Activated naive CD4-positive, alpha-beta T cell treated with anti-CD3 and anti-CD28 coated beads for 36 hours (primary cell): ENCODE measurements at regions not wholly inside any gene's neighbourhood (a gene's known extent, or its start where the extent isn't known, plus 50 kb on each side); places are given as distances from the start of the nearest gene placed in this dataset.

ENCODE experiments used
- CTCF ChIA-PET: fragments of 350-600 bp; sonication (Branson Sonifier 250); formaldehyde crosslinking; loops from one replicate; lab custom pipeline; 2021; ENCODE audit warnings: antibody characterized with exemption; lab: Charles Lee
- DNase-seq: peaks from one replicate; pipeline ENCODE4 v3.0.0-alpha.2; 2020
- H3K27ac Mint-ChIP-seq: one replicate; pipeline ENCODE4 v1.8.0; 2021; ENCODE audit warnings: mild to moderate bottlenecking, mixed read lengths
- H3K27me3 Mint-ChIP-seq: one replicate; pipeline ENCODE4 v1.8.0; 2021; ENCODE audit warnings: low read depth, mixed read lengths
- H3K36me3 Mint-ChIP-seq: one replicate; pipeline ENCODE4 v1.8.0; 2021; ENCODE audit warnings: low read depth, mixed read lengths
- H3K4me1 Mint-ChIP-seq: one replicate; pipeline ENCODE4 v1.8.0; 2021; ENCODE audit warnings: low read depth, mixed read lengths
- H3K4me3 Mint-ChIP-seq: one replicate; pipeline ENCODE4 v1.8.0; 2021; ENCODE audit warnings: mild to moderate bottlenecking, moderate library complexity, mixed read lengths
- H3K9me3 Mint-ChIP-seq: one replicate; pipeline ENCODE4 v1.8.0; 2021; ENCODE audit warnings: mixed read lengths
- intact Hi-C: fragments of 100-400 bp; cut with micrococcal nuclease; formaldehyde crosslinking; loops from one replicate; pipeline ENCODE4 v1.15.1; 2023

DNA sequence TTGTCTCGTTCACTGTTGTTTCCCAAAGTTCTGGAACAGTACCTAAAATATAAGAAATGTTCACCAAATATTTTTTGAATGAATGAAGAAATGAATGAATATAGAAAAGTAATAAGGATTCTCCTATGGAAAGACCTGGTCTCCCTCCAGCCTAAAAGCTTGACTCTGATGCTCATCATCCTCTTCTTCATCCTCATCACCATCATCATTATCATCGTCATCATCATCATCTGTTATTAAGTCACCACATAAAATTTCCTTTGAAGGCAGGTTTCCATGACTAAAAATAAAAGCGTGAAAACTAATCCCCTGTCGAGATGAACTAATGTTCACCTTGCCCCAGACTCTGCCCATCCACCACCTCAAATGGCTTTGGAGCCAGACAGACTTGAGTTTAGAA, 181.4 kb upstream of the PRNP start:
- CTCF ChIA-PET: no interaction called here
- Mint-ChIP-seq H3K4me3 (no peak overlapping the region), H3K9me3 (peaks cover 3% of the 10 kb centered on the region), H3K36me3 (no peaks in the 10 kb centered on the region), H3K27ac (no peak overlapping the region), H3K27me3 (peaks cover 22% of the 10 kb centered on the region), H3K4me1 (no peaks in the 10 kb centered on the region)
- no peak for DNase-seq
- intact Hi-C loops: no loop called here

GRCh38 chr20:4502756-4503155, 183.5 kb upstream of the PRNP start:
- Mint-ChIP-seq H3K4me1 (no peaks in the 10 kb centered on the region), H3K27ac (no peak overlapping the region), H3K27me3 (peaks cover 19% of the 10 kb centered on the region), H3K9me3 (peaks cover 2% of the 10 kb centered on the region), H3K4me3 (no peak overlapping the region), H3K36me3 (no peaks in the 10 kb centered on the region)
- no peak for DNase-seq
- CTCF ChIA-PET: no interaction called here
- intact Hi-C loops: no loop called here

DNA sequence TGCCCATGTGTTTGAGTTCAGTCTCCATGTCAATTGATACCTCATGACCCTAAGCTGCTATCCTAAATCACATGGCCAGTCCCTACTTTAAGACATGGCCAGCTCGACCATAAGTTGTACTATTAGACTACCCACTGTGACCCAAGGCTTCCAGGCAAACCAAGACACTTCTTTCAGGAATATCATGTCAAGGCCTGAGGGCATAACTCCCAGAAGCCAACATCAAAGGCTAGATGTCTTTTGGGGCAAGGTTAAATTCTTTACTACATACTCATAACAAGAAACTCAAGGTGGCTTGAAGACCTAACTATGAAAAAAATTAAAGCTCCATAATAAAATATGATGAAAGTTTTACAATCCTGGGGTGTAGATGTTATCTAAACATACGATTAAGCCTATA, 192.9 kb upstream of the PRNP start:
- DNase-seq: no peak
- H3K4me1 Mint-ChIP-seq: no peaks in the 10 kb centered on the region
- intact Hi-C loops: loop anchor here (5.0 kb wide), 1 partner anchor 89 kb away; no protein-coding TSS in a partner anchor
- CTCF ChIA-PET: no interaction called here
- H3K36me3 Mint-ChIP-seq: no peaks in the 10 kb centered on the region
- no peak overlapping the region for H3K4me3 Mint-ChIP-seq
- no peaks in the 10 kb centered on the region for H3K9me3 Mint-ChIP-seq
- H3K27me3 Mint-ChIP-seq: no peaks in the 10 kb centered on the region
- no peak overlapping the region for H3K27ac Mint-ChIP-seq

DNA sequence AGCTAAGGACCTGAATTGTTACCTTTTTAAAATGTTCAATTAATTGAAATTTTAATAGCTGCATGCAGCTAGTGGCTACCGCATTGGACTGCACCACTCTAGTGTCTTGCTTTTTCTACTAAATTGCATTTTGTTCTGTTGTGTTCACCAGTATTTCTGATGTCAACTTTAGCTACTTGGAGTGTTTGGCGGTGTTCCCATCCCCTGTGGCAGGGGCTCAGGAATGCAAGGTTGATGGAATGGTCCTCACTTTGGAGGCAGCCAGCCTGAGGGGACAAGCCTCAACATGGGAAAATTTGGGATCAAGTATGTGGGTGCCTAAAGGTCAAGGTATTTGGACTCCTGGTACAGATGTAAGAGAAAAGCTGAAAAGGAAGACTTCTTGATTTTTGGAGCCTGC, 194.6 kb upstream of the PRNP start:
- H3K4me1 Mint-ChIP-seq: no peaks in the 10 kb centered on the region
- no peak overlapping the region for H3K4me3 Mint-ChIP-seq
- no peak overlapping the region for H3K27ac Mint-ChIP-seq
- peaks cover 6% of the 10 kb centered on the region for H3K27me3 Mint-ChIP-seq
- CTCF ChIA-PET: interaction anchor here (1.7 kb wide), 1 partner anchor 77 kb away, joined by 3 read pairs; no protein-coding TSS in a partner anchor
- no peaks in the 10 kb centered on the region for H3K36me3 Mint-ChIP-seq
- intact Hi-C loops: loop anchor here (5.0 kb wide), 1 partner anchor 91 kb away; no protein-coding TSS in a partner anchor
- no peak for DNase-seq
- no peaks in the 10 kb centered on the region for H3K9me3 Mint-ChIP-seq

DNA sequence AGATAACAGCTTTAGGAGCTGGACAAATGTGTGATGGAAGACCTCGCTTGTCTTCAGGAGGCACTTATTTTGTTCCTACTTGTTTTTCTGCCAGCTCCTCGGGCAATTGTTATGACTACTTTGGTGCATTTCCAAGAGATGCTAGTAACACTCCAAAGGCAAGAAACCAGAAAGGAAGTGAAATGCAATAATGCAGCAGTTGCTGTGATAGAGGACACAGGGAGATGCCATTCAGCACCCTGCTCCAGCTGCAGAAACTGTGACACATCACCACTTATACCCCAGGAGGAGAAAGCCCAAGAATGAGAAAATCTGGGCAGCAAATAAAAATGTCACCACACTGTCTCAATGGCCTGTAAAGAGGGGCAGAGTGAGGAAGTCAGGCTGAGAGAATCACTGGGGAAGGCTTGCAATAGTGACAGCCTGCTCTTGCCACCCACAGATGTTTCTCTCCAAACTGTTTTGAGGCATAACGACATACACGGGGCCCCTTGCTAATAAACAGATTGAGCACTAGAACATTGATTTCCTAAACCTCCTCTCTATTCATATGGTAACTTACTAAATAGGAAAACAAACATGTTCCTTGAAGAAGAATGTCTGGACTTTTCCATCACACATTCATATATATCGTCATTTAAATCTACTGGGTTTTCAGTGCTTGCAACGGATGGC, 195.5 kb upstream of the PRNP start:
- no peaks in the 10 kb centered on the region for H3K9me3 Mint-ChIP-seq
- no peak overlapping the region for H3K27ac Mint-ChIP-seq
- peaks cover 6% of the 10 kb centered on the region for H3K27me3 Mint-ChIP-seq
- intact Hi-C loops: loop anchor here (5.0 kb wide), 1 partner anchor 92 kb away; no protein-coding TSS in a partner anchor
- H3K4me1 Mint-ChIP-seq: no peaks in the 10 kb centered on the region
- CTCF ChIA-PET: no interaction called here
- no peak overlapping the region for H3K4me3 Mint-ChIP-seq
- DNase-seq: no peak
- H3K36me3 Mint-ChIP-seq: no peaks in the 10 kb centered on the region

GRCh38 chr20:4490045-4490444, 196.2 kb upstream of the PRNP start:
- no peak for DNase-seq
- CTCF ChIA-PET: no interaction called here
- no peak overlapping the region for H3K27ac Mint-ChIP-seq
- intact Hi-C loops: loop anchor here (5.0 kb wide), 1 partner anchor 92 kb away; no protein-coding TSS in a partner anchor
- no peaks in the 10 kb centered on the region for H3K4me1 Mint-ChIP-seq
- H3K4me3 Mint-ChIP-seq: no peak overlapping the region
- H3K9me3 Mint-ChIP-seq: no peaks in the 10 kb centered on the region
- H3K27me3 Mint-ChIP-seq: peaks cover 6% of the 10 kb centered on the region
- H3K36me3 Mint-ChIP-seq: no peaks in the 10 kb centered on the region

DNA sequence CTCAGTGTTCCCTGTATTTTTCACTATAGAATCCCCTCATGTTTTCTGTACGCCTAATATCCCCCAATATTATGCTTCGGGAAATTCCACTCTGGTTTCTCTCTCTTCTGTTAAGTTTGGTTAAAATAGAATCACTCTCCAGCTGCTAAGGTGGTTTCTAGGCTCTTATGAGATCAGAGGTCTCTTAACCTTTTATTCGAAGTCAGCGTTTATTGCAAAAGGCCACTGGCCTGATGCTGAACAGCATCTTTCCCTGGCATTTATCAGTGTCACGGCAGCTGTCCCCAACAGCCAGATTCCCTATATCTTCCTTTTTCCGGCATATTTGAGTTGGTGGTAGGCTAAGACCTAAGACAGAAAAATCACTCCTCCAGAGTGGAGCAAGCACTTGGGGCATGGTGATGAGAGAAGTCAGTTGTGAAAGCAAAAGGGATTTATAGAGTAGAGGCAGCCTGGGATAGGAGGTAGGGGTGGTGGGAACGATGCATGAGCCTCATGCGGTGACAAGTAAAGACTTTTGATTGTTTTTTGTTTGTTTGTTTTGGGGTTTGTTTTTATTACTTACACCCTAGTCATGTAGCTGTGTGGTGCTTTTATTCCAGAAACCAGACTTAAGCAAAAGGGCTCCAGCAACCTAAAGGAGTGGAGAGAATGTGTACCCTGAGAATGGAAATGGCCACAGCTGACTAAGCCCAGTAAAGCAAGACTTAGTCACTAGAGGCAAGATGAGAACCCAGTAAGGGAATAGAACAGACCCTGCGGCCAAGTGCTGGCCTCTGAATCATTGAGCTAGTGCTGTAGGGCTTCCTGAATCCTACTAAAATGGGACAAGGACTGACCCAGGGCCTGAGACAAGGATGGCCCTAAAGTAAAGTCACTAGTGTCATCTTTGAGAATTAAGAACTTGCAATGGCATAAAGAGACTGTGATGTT, 197.6 kb upstream of the PRNP start:
- DNase-seq: no peak
- no peaks in the 10 kb centered on the region for H3K4me1 Mint-ChIP-seq

DNA sequence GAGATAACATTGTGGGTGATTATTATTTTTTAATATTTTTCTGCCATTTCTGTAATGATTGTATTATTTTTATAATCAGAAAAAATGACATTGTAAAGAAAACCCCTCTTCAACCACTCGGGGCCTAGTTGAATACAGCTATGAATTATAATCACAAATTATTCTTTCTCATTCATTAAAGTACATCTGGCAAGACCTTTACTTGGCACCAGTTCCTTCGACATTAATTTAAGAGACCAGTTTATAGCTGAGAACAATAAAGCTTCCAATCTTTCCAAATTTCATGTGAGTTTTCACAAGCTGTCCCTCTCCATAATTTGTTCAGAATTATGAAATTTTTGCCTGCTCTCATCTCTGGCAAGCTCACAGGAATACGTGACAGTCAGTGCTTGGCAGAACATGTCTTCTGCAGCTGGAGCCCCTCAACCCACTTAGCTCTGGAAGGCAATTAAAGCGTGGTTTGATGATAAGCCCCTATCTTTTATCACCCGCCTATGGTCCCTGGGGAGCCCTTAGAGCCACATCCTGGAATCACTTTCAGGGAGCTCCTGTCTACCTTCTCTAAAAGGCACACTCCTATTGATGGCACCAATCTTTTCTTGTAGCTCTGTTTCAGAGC, 201.8 kb upstream of the PRNP start:
- Mint-ChIP-seq H3K4me3 (no peak overlapping the region), H3K27me3 (peaks cover 17% of the 10 kb centered on the region), H3K9me3 (no peaks in the 10 kb centered on the region), H3K27ac (no peak overlapping the region), H3K36me3 (no peaks in the 10 kb centered on the region), H3K4me1 (no peaks in the 10 kb centered on the region)
- intact Hi-C loops: no loop called here
- DNase-seq: no peak
- CTCF ChIA-PET: no interaction called here

More for the DNA sequence above, 197.6 kb upstream of the PRNP start:
- intact Hi-C loops: no loop called here
- CTCF ChIA-PET: no interaction called here
- no peaks in the 10 kb centered on the region for H3K9me3 Mint-ChIP-seq
- H3K36me3 Mint-ChIP-seq: no peaks in the 10 kb centered on the region
- no peak overlapping the region for H3K4me3 Mint-ChIP-seq
- peaks cover 6% of the 10 kb centered on the region for H3K27me3 Mint-ChIP-seq
- no peak overlapping the region for H3K27ac Mint-ChIP-seq

GRCh38 chr20:4483961-4484360, 202.3 kb upstream of the PRNP start:
- intact Hi-C loops: loop anchor here (2.0 kb wide), 1 partner anchor 37 kb away; no protein-coding TSS in a partner anchor

DNA sequence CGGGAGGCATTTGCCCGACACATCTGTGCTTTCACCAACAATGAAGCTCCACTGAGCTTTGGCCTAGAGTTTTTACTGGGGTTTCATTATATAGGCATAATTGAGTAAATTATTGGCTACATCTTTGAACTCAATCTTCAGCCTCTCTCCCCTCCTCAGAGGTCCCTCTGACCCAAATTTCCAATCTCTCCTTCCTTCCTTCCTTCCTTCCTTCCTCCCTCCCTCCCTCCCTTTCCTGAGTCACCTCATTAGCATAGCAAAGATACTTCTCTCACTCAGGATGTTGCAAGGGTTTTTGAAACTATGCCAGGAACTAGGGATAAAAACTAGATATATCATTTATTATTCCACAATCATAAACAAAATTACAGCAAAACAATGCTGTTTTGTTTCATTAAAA, 202.8 kb upstream of the PRNP start:
- CTCF ChIA-PET: no interaction called here

More at GRCh38 chr20:4483961-4484360, 202.3 kb upstream of the PRNP start:
- H3K4me1 Mint-ChIP-seq: no peaks in the 10 kb centered on the region
- no peaks in the 10 kb centered on the region for H3K9me3 Mint-ChIP-seq
- H3K36me3 Mint-ChIP-seq: no peaks in the 10 kb centered on the region
- peaks cover 17% of the 10 kb centered on the region for H3K27me3 Mint-ChIP-seq
- no peak overlapping the region for H3K27ac Mint-ChIP-seq
- no peak for DNase-seq
- CTCF ChIA-PET: no interaction called here
- H3K4me3 Mint-ChIP-seq: no peak overlapping the region

DNA sequence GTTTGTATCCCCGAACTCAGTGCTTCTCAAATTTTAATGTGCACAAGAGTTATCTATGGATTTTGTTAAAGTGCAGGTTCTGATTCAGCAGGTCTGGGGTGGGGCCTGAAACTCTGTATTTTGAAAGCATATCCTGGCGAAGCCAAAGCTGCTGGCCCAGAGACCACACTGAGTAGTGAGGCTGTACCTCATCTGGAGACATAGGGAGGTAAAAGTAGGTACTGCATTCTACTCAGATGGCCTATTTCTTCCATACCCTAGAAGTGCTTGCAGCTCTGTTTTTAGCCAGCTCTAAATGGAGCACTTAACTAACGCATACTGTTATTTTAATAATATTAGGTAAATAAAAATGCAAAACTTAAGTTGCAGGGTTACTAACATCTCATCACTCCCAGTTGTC, 206.2 kb upstream of the PRNP start:
- peaks cover 11% of the 10 kb centered on the region for H3K27me3 Mint-ChIP-seq
- intact Hi-C loops: no loop called here
- CTCF ChIA-PET: no interaction called here
- no peak overlapping the region for H3K4me3 Mint-ChIP-seq
- no peaks in the 10 kb centered on the region for H3K9me3 Mint-ChIP-seq
- H3K36me3 Mint-ChIP-seq: no peaks in the 10 kb centered on the region
- no peak for DNase-seq
- H3K4me1 Mint-ChIP-seq: no peaks in the 10 kb centered on the region
- H3K27ac Mint-ChIP-seq: no peak overlapping the region

More for the DNA sequence above, 202.8 kb upstream of the PRNP start:
- Mint-ChIP-seq H3K4me3 (no peak overlapping the region), H3K4me1 (no peaks in the 10 kb centered on the region), H3K36me3 (no peaks in the 10 kb centered on the region), H3K9me3 (no peaks in the 10 kb centered on the region), H3K27me3 (peaks cover 17% of the 10 kb centered on the region), H3K27ac (no peak overlapping the region)
- DNase-seq: no peak
- intact Hi-C loops: loop anchor here (2.0 kb wide), 1 partner anchor 37 kb away; no protein-coding TSS in a partner anchor

GRCh38 chr20:4476903-4477500, 209.3 kb upstream of the PRNP start:
- Mint-ChIP-seq H3K27ac (no peak overlapping the region), H3K9me3 (no peaks in the 10 kb centered on the region), H3K36me3 (no peaks in the 10 kb centered on the region), H3K4me3 (no peak overlapping the region), H3K27me3 (peaks cover 8% of the 10 kb centered on the region), H3K4me1 (no peaks in the 10 kb centered on the region)
- no peak for DNase-seq
- intact Hi-C loops: no loop called here
- CTCF ChIA-PET: no interaction called here
